H1 (cell line): ENCODE measurements at regions not wholly inside any gene's neighbourhood (a gene's known extent, or its start where the extent isn't known, plus 50 kb on each side); places are given as distances from the start of the nearest gene placed in this dataset.

Experiments used
- CTCF ChIP-seq, 3 experiments: IDR thresholded peaks; 1 replicate in 2 of 3; 2 replicates in 1 of 3; pipeline versions ENCODE4 v1.5.1 to v1.6.1; 2011; ENCODE audit warnings: low read length in 3 of 3, mild to moderate bottlenecking in 3 of 3, inconsistent platforms in 2 of 3, low read depth in 1 of 3, moderate library complexity in 1 of 3; ENCODE audit not compliant: insufficient read depth in 1 of 3; ENCODE audit errors: control extremely low read depth in 1 of 3
- GTF2F1 ChIP-seq: IDR thresholded peaks from 2 replicates; pipeline ENCODE4 v1.6.1; 2012; ENCODE audit warnings: low read depth, low read length, improper control_type of control experiment, borderline replicate concordance
- SRF ChIP-seq: IDR thresholded peaks from 2 replicates; pipeline ENCODE4 v1.6.1; 2011; ENCODE audit warnings: mild to moderate bottlenecking, low read depth, low read length, moderate library complexity
- TF ChIP-seq, protein P1 (sequence below): fragments of 300-600 bp; sonication (generic); IDR thresholded peaks from 2 replicates; pipeline ENCODE4 v1.7.1; 2012; ENCODE audit warnings: low read length, moderate library complexity, mild to moderate bottlenecking, inconsistent platforms; ENCODE audit not compliant: insufficient replicate concordance

DNA sequence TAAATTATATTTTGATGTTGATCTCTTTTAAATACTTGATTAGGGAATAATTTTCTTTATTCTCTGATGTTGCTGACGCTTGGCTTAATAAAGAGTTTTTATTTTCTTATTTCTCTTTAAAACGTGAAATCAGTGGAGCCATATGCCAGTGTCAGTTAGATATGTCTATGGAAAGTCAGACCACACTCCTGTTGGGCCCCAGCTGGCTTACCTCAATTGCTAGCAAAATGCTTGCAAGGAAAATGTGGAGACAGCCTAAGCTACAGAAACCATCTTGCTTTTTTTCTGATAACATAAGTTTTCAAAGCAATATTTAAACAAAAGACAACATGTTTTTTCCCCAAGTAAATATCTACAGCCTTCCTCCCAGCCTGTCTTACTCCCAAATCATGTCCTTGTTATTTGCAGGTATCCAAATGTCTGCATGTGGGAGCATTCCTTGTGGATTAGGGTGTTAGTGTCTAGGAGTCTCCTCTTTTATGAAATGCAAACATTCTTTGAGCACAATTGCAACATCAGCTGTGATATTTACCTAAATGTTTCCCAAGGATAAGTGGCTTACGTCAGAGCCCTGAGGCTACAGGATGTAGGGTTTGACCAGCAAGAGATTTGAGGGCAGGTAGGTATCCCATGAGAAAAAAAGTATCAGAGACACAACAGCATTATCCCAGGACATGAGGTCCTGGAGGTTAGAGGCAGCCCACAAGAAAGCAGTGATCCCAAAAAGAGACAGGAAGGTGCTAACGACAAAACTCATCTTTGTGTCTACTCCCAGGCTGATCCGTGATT, 117.2 kb upstream of the KCNJ15 start (continued):
- TF ChIP-seq, protein P1, sequence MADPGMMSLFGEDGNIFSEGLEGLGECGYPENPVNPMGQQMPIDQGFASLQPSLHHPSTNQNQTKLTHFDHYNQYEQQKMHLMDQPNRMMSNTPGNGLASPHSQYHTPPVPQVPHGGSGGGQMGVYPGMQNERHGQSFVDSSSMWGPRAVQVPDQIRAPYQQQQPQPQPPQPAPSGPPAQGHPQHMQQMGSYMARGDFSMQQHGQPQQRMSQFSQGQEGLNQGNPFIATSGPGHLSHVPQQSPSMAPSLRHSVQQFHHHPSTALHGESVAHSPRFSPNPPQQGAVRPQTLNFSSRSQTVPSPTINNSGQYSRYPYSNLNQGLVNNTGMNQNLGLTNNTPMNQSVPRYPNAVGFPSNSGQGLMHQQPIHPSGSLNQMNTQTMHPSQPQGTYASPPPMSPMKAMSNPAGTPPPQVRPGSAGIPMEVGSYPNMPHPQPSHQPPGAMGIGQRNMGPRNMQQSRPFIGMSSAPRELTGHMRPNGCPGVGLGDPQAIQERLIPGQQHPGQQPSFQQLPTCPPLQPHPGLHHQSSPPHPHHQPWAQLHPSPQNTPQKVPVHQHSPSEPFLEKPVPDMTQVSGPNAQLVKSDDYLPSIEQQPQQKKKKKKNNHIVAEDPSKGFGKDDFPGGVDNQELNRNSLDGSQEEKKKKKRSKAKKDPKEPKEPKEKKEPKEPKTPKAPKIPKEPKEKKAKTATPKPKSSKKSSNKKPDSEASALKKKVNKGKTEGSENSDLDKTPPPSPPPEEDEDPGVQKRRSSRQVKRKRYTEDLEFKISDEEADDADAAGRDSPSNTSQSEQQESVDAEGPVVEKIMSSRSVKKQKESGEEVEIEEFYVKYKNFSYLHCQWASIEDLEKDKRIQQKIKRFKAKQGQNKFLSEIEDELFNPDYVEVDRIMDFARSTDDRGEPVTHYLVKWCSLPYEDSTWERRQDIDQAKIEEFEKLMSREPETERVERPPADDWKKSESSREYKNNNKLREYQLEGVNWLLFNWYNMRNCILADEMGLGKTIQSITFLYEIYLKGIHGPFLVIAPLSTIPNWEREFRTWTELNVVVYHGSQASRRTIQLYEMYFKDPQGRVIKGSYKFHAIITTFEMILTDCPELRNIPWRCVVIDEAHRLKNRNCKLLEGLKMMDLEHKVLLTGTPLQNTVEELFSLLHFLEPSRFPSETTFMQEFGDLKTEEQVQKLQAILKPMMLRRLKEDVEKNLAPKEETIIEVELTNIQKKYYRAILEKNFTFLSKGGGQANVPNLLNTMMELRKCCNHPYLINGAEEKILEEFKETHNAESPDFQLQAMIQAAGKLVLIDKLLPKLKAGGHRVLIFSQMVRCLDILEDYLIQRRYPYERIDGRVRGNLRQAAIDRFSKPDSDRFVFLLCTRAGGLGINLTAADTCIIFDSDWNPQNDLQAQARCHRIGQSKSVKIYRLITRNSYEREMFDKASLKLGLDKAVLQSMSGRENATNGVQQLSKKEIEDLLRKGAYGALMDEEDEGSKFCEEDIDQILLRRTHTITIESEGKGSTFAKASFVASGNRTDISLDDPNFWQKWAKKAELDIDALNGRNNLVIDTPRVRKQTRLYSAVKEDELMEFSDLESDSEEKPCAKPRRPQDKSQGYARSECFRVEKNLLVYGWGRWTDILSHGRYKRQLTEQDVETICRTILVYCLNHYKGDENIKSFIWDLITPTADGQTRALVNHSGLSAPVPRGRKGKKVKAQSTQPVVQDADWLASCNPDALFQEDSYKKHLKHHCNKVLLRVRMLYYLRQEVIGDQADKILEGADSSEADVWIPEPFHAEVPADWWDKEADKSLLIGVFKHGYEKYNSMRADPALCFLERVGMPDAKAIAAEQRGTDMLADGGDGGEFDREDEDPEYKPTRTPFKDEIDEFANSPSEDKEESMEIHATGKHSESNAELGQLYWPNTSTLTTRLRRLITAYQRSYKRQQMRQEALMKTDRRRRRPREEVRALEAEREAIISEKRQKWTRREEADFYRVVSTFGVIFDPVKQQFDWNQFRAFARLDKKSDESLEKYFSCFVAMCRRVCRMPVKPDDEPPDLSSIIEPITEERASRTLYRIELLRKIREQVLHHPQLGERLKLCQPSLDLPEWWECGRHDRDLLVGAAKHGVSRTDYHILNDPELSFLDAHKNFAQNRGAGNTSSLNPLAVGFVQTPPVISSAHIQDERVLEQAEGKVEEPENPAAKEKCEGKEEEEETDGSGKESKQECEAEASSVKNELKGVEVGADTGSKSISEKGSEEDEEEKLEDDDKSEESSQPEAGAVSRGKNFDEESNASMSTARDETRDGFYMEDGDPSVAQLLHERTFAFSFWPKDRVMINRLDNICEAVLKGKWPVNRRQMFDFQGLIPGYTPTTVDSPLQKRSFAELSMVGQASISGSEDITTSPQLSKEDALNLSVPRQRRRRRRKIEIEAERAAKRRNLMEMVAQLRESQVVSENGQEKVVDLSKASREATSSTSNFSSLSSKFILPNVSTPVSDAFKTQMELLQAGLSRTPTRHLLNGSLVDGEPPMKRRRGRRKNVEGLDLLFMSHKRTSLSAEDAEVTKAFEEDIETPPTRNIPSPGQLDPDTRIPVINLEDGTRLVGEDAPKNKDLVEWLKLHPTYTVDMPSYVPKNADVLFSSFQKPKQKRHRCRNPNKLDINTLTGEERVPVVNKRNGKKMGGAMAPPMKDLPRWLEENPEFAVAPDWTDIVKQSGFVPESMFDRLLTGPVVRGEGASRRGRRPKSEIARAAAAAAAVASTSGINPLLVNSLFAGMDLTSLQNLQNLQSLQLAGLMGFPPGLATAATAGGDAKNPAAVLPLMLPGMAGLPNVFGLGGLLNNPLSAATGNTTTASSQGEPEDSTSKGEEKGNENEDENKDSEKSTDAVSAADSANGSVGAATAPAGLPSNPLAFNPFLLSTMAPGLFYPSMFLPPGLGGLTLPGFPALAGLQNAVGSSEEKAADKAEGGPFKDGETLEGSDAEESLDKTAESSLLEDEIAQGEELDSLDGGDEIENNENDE = no peak
- no peak for TF ChIP-seq CTCF (IDR thresholded peaks at IDR 0.05; ENCODE audit: control extremely low read depth in 1 of 3, insufficient read depth in 1 of 3, low read depth in 1 of 3, low read length in 3 of 3)
- no peak for TF ChIP-seq GTF2F1
- no peak for TF ChIP-seq SRF
